H9 (cell line): ENCODE measurements at regions not wholly inside any gene's neighbourhood (a gene's known extent, or its start where the extent isn't known, plus 50 kb on each side); places are given as distances from the start of the nearest gene placed in this dataset.

Source experiments
- DNase-seq: peaks from one replicate; pipeline ENCODE4 v3.0.0-alpha.2; 2017
- H2AFZ ChIP-seq: one replicate; pipeline ENCODE4 v1.6.1; 2013; ENCODE audit warnings: mild to moderate bottlenecking, low read length, control low read depth, moderate library complexity
- H2AK5ac ChIP-seq: 2 replicates; pipeline ENCODE4 v1.6.1; 2013; ENCODE audit warnings: low read length, control low read depth, mixed read lengths; ENCODE audit not compliant: insufficient read length
- H2BK120ac ChIP-seq: one replicate; pipeline ENCODE4 v1.6.1; 2013; ENCODE audit warnings: low read depth, mild to moderate bottlenecking, low read length, control low read depth, inconsistent platforms; ENCODE audit not compliant: poor library complexity, severe bottlenecking
- H2BK12ac ChIP-seq: 2 replicates; pipeline ENCODE4 v1.6.1; 2013; ENCODE audit warnings: low read length, control low read depth, mixed read lengths, low read depth; ENCODE audit not compliant: insufficient read length
- H2BK15ac ChIP-seq: 2 replicates; pipeline ENCODE4 v1.6.1; 2013; ENCODE audit warnings: low read depth, low read length, control low read depth
- H2BK20ac ChIP-seq: one replicate; pipeline ENCODE4 v1.6.1; 2013; ENCODE audit warnings: low read depth, mild to moderate bottlenecking, low read length, control low read depth, inconsistent platforms; ENCODE audit not compliant: poor library complexity, severe bottlenecking
- H2BK5ac ChIP-seq: 2 replicates; pipeline ENCODE4 v1.6.1; 2013; ENCODE audit warnings: low read length, control low read depth, mixed read lengths; ENCODE audit not compliant: insufficient read length
- H3K14ac ChIP-seq: 2 replicates; pipeline ENCODE4 v1.6.1; 2013; ENCODE audit warnings: low read length, control low read depth; ENCODE audit not compliant: insufficient read depth
- H3K18ac ChIP-seq: 2 replicates; pipeline ENCODE4 v1.6.1; 2013; ENCODE audit warnings: low read depth, mild to moderate bottlenecking, mixed read lengths, low read length, control low read depth; ENCODE audit not compliant: insufficient read length
- H3K23ac ChIP-seq: 2 replicates; pipeline ENCODE4 v1.6.1; 2013; ENCODE audit warnings: low read length, control low read depth, mixed read lengths, low read depth; ENCODE audit not compliant: insufficient read length
- H3K23me2 ChIP-seq: 2 replicates; pipeline ENCODE4 v1.6.1; 2013; ENCODE audit warnings: low read depth, mild to moderate bottlenecking, mixed read lengths, low read length, control low read depth; ENCODE audit not compliant: insufficient read length, poor library complexity, severe bottlenecking
- H3K27ac ChIP-seq: 2 replicates; pipeline ENCODE4 v1.5.1; 2013; ENCODE audit warnings: low read length, control low read depth, mixed read lengths, low read depth; ENCODE audit not compliant: insufficient read length
- H3K27me3 ChIP-seq: 2 replicates; pipeline ENCODE4 v1.6.1; 2013; ENCODE audit warnings: low read length, control low read depth, inconsistent platforms; ENCODE audit not compliant: insufficient read depth
- H3K4ac ChIP-seq: 2 replicates; pipeline ENCODE4 v1.6.1; 2013; ENCODE audit warnings: low read depth, mild to moderate bottlenecking, control low read depth, inconsistent platforms, low read length, moderate library complexity
- H3K4me1 ChIP-seq: 2 replicates; pipeline ENCODE4 v1.6.1; 2013; ENCODE audit warnings: low read length, control low read depth, inconsistent platforms; ENCODE audit not compliant: insufficient read depth
- H3K4me2 ChIP-seq: 2 replicates; pipeline ENCODE4 v1.6.1; 2013; ENCODE audit warnings: low read length, control low read depth, mixed read lengths; ENCODE audit not compliant: insufficient read length, insufficient read depth
- H3K56ac ChIP-seq: 2 replicates; pipeline ENCODE4 v1.6.1; 2013; ENCODE audit warnings: low read depth, mild to moderate bottlenecking, mixed read lengths, low read length, control low read depth; ENCODE audit not compliant: insufficient read length
- H3K79me1 ChIP-seq: 2 replicates; pipeline ENCODE4 v1.6.1; 2013; ENCODE audit warnings: low read depth, mild to moderate bottlenecking, moderate library complexity, low read length, control low read depth, inconsistent platforms; ENCODE audit not compliant: insufficient read depth, poor library complexity, severe bottlenecking
- H3K79me2 ChIP-seq: 2 replicates; pipeline ENCODE4 v1.6.1; 2013; ENCODE audit warnings: low read length, control low read depth, inconsistent platforms; ENCODE audit not compliant: insufficient read depth
- H3K9ac ChIP-seq: 2 replicates; pipeline ENCODE4 v1.6.1; 2013; ENCODE audit warnings: low read length, control low read depth, mixed read lengths; ENCODE audit not compliant: insufficient read length; ENCODE audit errors: extremely low read depth
- H3K9me3 ChIP-seq: one replicate; pipeline ENCODE4 v1.6.1; 2013; ENCODE audit warnings: low read depth, low read length, inconsistent platforms; ENCODE audit not compliant: control insufficient read depth
- H3T11ph ChIP-seq: one replicate; pipeline ENCODE4 v1.6.1; 2013; ENCODE audit warnings: mild to moderate bottlenecking, low read length, control low read depth, inconsistent platforms
- H4K20me1 ChIP-seq: one replicate; pipeline ENCODE4 v1.6.1; 2013; ENCODE audit not compliant: control insufficient read depth, insufficient read length, insufficient read depth
- H4K5ac ChIP-seq: 2 replicates; pipeline ENCODE4 v1.6.1; 2013; ENCODE audit warnings: low read depth, mild to moderate bottlenecking, mixed read lengths, low read length, control low read depth; ENCODE audit not compliant: insufficient read length
- H4K8ac ChIP-seq: replicated peaks from 2 replicates; pipeline ENCODE4 v1.6.1; 2013; ENCODE audit warnings: low read length, control low read depth, mixed read lengths, low read depth; ENCODE audit not compliant: insufficient read length
- H4K91ac ChIP-seq: 2 replicates; pipeline ENCODE4 v1.6.1; 2013; ENCODE audit warnings: low read depth, mild to moderate bottlenecking, moderate library complexity, mixed read lengths, low read length, control low read depth; ENCODE audit not compliant: insufficient read length
- H3K27ac Mint-ChIP-seq, 3 experiments: 2 replicates in 2 of 3; 3 replicates in 1 of 3; pipeline ENCODE4 v1.8.0; 2020 to 2021; ENCODE audit warnings: mixed read lengths in 3 of 3, mild to moderate bottlenecking in 1 of 3, moderate library complexity in 1 of 3
- H3K27me3 Mint-ChIP-seq: 2 replicates; pipeline ENCODE4 v1.8.0; 2021; ENCODE audit warnings: low read depth, mild to moderate bottlenecking, moderate library complexity, mixed read lengths
- H3K36me3 Mint-ChIP-seq, 3 experiments: 2 replicates in 2 of 3; 3 replicates in 1 of 3; pipeline ENCODE4 v1.8.0; 2020 to 2021; ENCODE audit warnings: low read depth in 3 of 3, mixed read lengths in 3 of 3; ENCODE audit not compliant: insufficient read depth in 1 of 3
- H3K4me1 Mint-ChIP-seq, 2 experiments: 2 replicates each; pipeline ENCODE4 v1.8.0; 2020; ENCODE audit warnings: mixed read lengths in 2 of 2
- H3K4me3 Mint-ChIP-seq, 2 experiments: 2 replicates in 1 of 2; 3 replicates in 1 of 2; pipeline ENCODE4 v1.8.0; 2020 to 2021; ENCODE audit warnings: mild to moderate bottlenecking in 2 of 2, mixed read lengths in 2 of 2, moderate library complexity in 1 of 2
- H3K9me3 Mint-ChIP-seq, 2 experiments: 2 replicates in 1 of 2; 3 replicates in 1 of 2; pipeline ENCODE4 v1.8.0; 2020; ENCODE audit warnings: mild to moderate bottlenecking in 2 of 2, mixed read lengths in 2 of 2, moderate library complexity in 1 of 2
- WGBS: extraction: QIAGEN DNeasy Blood & Tissue Kit; methylation state at CpG from one replicate; pipeline ENCODE4 v1.1.7; 2013; ENCODE audit warnings: missing lambda C conversion rate, low lambda C conversion rate, mixed read lengths; ENCODE audit not compliant: insufficient read length; ENCODE audit errors: extremely low coverage; 5-methylcytosine and 5-hydroxymethylcytosine counted together
- TF ChIP-seq, protein P1 (sequence below): fragments of 200-600 bp; sonication (generic); conservative IDR thresholded peaks from 3 replicates; pipeline ENCODE4 v1.8.0; 2021; ENCODE audit warnings: antibody characterized with exemption, mild to moderate bottlenecking

DNA sequence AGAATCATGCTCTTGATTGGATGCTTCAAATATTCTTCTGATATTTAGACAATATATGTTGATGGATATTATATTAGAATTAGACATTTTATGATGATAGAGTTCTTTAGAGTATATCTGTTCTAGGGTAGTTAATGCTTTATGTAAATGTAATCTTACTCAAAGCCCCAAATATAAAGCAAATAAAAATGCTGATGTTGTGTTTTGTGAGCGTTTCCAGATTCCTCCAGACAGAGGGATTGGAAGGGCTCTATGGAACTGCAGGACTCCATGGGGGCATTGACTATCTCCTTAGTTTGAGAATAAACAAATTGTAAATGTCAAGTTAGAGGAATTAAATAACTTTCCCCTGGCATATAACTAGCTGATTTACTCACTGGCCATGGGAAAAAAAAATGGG, 184.5 kb downstream of the MRPS30 start:
- Histone ChIP-seq H3K23me2 (peaks cover 2% of the 10 kb centered on the region), H2BK20ac (no peak overlapping the region), H3K79me2 (no peaks in the 10 kb centered on the region), H3K27ac (no peak overlapping the region), H3K9ac (no peak overlapping the region), H4K5ac (no peak overlapping the region), H3K27me3 (no peaks in the 10 kb centered on the region), H4K91ac (no peak overlapping the region), H3K4me2 (no peak overlapping the region), H2BK120ac (no peak overlapping the region), H3K4me1 (no peaks in the 10 kb centered on the region), H2BK15ac (no peak overlapping the region), H2BK12ac (no peak overlapping the region), H3K23ac (no peak overlapping the region), H2AK5ac (no peak overlapping the region), H3K9me3 (peaks cover 12% of the 10 kb centered on the region), H3K14ac (no peak overlapping the region), H3K56ac (no peak overlapping the region), H2BK5ac (no peak overlapping the region), H4K20me1 (no peaks in the 10 kb centered on the region), H3K79me1 (no peaks in the 10 kb centered on the region), H4K8ac (no peak overlapping the region), H3K18ac (no peak overlapping the region), H2AFZ (no peak overlapping the region), H3T11ph (no peak overlapping the region), H3K4ac (no peak overlapping the region)
- DNase-seq = no peak
- H3K4me3 Mint-ChIP-seq = no peak overlapping the region
- WGBS = no CpG with 5 or more reads among the region's 1 CpG
- H3K27ac Mint-ChIP-seq = no peak overlapping the region
- H3K36me3 Mint-ChIP-seq = peaks cover 8 to 21% (median 16%) of the 10 kb centered on the region in 3 experiments; a peak in 6 of 7 replicates
- H3K9me3 Mint-ChIP-seq = peaks cover 28 to 31% of the 10 kb centered on the region in 2 experiments
- no peaks in the 10 kb centered on the region for H3K4me1 Mint-ChIP-seq
- H3K27me3 Mint-ChIP-seq = no peaks in the 10 kb centered on the region; the same call in 1 of the 2 replicates
- TF ChIP-seq, protein P1, sequence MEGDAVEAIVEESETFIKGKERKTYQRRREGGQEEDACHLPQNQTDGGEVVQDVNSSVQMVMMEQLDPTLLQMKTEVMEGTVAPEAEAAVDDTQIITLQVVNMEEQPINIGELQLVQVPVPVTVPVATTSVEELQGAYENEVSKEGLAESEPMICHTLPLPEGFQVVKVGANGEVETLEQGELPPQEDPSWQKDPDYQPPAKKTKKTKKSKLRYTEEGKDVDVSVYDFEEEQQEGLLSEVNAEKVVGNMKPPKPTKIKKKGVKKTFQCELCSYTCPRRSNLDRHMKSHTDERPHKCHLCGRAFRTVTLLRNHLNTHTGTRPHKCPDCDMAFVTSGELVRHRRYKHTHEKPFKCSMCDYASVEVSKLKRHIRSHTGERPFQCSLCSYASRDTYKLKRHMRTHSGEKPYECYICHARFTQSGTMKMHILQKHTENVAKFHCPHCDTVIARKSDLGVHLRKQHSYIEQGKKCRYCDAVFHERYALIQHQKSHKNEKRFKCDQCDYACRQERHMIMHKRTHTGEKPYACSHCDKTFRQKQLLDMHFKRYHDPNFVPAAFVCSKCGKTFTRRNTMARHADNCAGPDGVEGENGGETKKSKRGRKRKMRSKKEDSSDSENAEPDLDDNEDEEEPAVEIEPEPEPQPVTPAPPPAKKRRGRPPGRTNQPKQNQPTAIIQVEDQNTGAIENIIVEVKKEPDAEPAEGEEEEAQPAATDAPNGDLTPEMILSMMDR = no peak
